NCI-H2171 treated with DMSO at 0.1 percent for 48 hours (cell line): ENCODE measurements at regions not wholly inside any gene's neighbourhood (a gene's known extent, or its start where the extent isn't known, plus 50 kb on each side); places are given as distances from the start of the nearest gene placed in this dataset.

Experiments
- DNase-seq: peaks from one replicate; lab custom pipeline; 2025; lab: John Stamatoyannopoulos, UW

DNA sequence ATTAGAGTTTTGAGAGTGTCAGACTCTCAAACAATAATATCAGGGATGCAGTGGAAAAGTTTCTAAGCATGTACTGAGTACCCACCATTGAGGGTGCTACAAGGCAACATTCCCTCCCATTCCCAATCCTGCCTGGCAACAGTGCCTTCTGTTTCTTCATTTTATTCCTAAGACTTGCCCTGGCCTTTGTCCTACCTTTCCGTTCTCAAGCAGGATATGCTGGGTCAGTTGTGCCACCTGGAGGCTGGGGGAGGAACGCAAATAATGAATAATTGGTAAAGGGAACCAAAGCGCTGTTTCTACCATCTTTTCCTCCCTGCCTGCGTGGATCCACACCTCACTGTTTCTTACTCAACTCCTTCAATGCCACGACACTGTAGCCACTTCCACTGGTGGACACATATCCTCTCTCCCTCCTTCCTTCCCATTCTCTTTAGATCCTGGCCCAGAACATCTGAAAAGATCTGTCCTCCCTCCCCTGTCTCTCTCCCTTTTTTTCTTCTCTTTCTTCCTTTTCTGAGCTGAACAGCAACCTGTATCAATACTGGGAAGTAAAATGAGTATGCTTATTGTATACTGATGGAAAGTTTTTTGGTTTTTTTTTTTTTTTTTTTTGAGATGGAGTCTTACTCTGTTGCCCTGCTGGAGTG, 149.5 kb downstream of the C9orf152 start:
- peak; percentile 60 for DNase-seq

- DNase-seq = no peak
These were observed 148.5 kb downstream of the C9orf152 start for GRCh38 chr9:110059461-110059860.

- DNase-seq = no peak
These were observed 143.2 kb downstream of the C9orf152 start for GRCh38 chr9:110064803-110065202.

DNA sequence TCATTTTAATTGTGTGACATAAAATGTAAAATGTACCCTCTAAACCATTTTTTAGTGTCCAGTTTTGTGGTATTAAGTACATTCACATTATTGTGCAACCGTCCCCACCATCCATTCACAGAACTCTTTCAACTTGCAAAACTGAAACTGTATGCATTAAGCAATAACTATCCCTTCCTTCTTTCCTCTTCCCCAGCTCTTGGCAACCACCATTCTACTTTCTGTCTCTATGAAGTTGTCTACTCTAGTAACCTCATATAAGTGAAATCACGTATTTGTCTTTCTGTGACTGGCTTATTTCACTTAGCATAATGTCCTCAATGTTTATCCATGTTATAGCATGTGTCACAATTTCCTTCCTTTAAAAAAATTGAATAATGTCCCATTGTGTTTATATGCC, 142.4 kb downstream of the C9orf152 start:
- no peak for DNase-seq

- DNase-seq = no peak
These were observed 140.8 kb downstream of the C9orf152 start for GRCh38 chr9:110066929-110067716.

DNA sequence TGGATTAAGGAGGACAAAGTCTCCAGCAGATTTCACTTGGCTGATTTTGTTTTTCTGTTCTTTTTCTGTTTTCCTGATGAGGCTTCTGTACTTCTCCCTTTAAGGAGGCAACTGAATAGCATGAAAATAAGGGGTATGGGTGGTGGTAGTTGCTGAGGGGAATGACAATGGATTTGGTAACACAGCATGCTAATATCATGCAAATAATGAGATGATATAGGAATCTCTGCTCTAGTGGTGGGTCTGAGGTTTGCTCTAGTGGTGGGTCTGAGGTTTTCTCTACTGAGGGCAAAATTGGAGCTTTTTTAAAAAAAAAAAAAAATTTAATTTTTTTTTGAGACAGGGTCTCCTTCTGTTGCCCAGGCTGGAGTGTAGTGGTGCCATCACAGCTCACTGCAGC, 139.7 kb downstream of the C9orf152 start:
- DNase-seq = no peak

DNA sequence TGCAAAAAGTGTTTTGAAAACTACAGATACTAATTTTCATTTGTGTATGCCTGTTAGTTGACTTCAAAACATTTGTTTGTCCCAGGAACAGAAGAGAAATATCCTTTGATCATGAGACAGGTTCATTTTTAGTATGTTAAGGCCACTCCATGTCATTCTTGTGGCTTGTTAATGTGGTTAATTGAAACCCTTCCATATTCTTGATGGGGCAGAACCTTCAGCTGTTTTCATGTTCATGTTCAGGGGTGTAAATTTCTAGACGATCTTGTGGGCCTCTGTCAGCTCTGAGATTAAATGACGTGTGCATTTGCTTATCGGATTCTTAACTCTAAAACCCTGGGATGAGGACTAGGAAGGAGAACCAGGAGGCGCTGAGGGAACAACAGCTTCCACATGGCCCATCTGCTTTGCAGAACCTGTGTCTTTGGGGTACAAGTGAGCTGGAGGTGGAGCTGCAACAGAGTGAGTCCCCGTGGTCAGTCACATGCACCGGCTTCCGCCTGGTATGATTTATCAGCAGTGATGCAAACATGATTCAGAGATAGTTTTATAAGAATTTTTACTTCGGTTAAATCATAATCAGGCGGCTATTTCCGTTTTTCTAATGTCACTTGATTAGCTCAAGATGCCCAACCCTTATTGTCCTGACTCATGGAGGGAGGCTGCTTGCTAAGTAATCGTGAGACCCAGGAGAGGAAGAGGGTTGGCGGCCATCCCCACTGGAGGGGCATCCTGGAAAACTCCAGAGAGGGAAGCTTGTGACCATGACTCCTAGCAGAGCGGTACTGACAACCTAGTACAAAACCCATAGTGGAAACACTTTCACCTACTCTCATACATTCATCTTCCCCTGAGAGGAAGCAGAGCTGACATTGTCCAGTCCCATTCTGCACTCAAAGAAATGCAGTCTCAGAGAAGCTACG, 138.4 kb downstream of the C9orf152 start:
- DNase-seq = no peak

DNA sequence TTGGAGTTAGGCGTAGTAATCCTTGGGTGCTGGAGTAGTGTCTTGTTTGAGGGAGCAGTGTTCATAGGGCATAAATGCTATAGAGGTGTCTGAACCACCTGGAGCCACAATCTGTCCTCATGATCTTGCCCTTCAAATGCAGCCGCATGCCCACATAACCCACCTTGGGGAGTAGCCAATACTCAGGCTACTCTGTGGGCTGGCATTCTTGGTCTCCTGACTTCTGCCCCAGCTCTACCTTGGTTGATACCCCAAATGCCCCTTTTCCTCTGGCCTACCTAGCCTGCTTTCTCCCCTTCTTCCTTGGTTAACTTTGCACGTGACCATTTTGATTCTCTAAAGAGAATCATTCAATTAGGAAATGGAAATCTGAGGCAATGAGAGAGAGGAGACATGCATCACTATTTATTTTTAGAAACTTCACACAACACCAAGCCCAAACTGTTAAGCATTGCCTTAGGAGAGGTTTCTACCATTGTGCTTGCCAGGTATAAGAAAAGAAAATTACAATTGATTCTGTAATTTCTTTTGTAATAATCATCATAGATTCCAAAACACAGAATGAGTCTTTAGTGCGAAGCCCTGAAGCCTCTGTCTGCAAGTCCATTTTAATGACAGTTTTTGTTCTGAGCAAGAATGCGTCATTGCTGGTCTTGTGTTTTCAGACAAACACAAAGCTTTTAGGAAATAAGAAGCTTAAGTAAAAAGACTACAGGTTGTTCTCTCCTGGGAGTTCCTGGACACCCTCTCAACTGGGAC, 135.2 kb downstream of the C9orf152 start:
- DNase-seq = no peak

GRCh38 chr9:110073356-110073905, 134.5 kb downstream of the C9orf152 start:
- no peak for DNase-seq

GRCh38 chr9:110076894-110077725, 130.8 kb downstream of the C9orf152 start:
- no peak for DNase-seq

GRCh38 chr9:110077925-110078324, 130.0 kb downstream of the C9orf152 start:
- no peak for DNase-seq

DNA sequence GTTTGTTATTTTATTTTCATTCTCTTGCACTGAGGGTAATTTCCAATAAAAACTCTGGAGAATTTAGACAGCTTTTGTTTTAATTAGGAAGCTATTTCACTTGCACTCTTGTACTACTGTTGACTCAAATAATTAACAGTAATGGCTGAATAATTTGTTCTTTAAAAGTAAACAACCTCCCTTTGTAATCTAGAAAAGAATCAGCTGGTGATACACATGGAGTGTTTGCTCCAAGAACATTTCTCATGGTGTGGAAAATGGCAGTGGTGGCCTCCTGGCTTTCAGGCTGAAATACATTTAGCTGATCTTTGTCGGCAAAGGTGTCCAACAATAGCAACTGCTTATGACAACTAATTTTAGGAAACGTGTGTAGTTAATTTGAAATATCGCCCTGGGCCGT, 129.4 kb downstream of the C9orf152 start:
- no peak for DNase-seq

DNA sequence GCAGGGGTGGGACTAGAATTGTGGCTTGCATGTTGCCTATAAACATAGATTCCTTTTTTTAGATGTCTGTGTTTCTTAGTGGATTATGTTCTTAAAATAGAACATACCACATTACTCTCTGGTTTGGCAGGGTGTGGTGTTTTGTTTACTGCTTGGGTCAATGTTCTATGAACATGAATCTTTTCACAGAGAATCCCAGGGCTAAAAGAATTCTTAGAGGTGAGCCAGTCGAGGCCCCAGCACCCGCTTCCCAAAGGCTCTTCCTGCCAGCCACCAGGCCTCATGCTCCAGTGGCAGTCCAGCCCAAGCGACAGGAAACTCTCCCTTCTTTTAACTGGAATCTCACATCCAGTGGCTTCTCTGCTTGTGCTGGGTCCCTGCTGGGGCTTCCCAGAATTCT, 126.6 kb downstream of the C9orf152 start:
- no peak for DNase-seq

GRCh38 chr9:110083866-110084265, 124.1 kb downstream of the C9orf152 start:
- no peak for DNase-seq

GRCh38 chr9:110086537-110086936, 121.4 kb downstream of the C9orf152 start:
- DNase-seq = no peak

- DNase-seq = peak; percentile 22
These were observed 120.4 kb downstream of the C9orf152 start for GRCh38 chr9:110087605-110088004.

- no peak for DNase-seq
These were observed 119.9 kb downstream of the C9orf152 start for GRCh38 chr9:110088099-110088498.

DNA sequence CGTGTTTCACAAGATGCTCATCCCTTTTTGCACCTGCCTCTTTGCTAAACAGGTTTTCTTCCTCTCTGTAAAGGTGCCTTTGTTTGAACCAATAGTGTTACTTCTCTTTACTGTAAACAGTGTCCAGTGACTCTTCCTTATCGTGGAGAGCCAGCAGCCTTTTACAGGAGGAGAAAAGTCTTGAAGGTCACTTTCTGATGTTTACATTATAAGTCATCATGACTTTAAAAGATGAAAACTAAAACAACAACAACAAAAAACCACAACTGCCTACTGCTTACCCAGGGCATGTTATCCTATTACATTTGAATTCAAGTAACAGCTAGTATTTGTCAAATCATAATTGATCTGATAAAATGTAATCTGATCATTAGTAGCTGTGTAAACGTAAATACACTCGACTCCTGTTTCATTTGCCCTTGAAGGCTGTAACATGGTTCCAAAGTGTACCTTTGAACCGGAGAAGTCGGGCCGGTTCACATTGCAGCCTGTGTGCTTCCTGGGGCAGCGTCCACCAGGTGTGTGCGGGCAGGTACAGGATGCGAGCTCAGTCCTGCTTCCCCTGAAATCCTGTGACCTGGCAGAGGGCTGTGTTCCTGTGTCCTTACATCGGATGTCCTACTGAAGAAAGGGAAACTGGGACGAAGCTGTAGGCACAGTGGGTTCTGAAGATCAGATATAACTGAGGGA, 118.1 kb downstream of the C9orf152 start:
- peak; percentile 82 for DNase-seq

DNA sequence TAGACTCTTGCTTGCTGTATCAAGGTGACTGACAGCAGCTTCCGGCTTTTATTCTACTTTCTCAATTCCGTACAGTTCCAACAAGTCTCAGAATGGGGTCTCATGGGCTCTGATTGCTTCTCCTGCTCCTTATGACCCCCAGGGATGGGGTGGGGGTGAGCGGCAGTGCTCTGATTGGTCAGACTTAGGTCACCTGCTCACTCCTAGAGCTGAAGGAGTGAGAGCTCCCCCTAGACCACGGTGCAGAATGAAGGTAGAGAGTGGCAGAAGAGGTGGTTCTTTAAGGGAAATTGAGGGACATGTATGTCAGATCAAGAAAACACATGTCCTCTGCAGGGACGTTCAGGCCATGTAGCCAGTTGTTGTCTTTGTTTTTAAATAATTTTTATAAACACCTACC, 115.2 kb downstream of the C9orf152 start:
- DNase-seq = no peak

DNA sequence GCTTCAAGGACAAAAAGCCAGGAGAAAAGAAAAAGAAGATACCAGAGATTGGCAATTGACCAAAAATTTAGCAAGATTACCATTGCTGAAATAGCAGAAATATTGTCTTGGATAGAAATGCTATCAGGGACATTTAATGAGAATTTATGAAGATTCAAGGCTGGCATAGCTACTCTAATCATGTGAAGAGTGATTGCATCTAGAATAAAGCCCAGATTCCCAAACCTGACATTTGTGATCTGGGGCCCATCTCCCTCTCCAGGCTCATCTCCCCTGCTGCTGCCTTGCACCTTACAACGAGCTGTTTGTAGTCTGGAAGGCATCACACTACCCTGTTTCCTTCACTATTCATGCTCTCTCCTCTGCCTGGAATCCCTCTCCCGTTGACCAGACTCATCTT, 114.5 kb downstream of the C9orf152 start:
- no peak for DNase-seq
